ENCODE measurements at regions not wholly inside any gene's neighbourhood (a gene's known extent, or its start where the extent isn't known, plus 50 kb on each side); places are given as distances from the start of the nearest gene placed in this dataset.

DNA sequence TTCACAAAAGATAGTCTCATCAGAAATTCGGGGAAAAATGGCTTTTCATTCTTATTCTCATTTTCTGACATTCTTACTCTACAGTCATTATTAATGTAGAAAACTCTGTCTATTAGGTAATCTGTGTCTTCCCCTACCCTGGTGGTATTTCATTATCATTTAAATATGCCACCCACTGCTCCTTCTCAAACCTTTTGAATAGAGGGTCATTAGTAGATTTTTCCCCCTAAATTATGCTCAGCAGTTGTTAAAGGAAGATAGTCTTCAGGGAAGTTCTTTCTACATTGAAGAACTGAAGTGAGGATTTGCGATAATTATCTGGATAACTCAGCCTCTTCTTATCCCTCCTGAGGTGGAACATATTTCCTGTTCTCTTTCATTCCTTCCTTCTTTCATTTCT lies 989.5 kb upstream of the RBFOX1 start:
- DNase-seq (ENCODE audit: extremely low read depth, low read depth) = no peak

DNA sequence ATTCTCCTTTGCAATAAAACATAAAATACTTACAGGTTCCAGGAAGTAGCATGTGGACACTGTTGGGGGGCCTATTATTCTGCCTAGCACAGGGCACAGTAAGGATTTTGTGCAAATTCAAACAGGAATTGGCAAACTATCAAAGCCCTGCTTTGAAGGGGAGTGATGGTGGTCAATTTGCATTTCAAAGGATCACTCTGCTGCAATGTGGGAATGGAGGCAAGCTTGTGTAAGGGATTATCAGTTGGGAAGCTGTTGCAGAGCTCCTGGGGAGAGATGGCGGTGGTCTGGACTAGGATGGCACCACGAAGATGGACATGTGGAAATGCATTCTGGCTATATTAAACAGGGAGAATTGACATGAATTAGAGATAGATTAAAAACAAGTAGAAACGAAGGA lies 990.7 kb upstream of the RBFOX1 start:
- DNase-seq (ENCODE audit: extremely low read depth, low read depth) = no peak

DNA sequence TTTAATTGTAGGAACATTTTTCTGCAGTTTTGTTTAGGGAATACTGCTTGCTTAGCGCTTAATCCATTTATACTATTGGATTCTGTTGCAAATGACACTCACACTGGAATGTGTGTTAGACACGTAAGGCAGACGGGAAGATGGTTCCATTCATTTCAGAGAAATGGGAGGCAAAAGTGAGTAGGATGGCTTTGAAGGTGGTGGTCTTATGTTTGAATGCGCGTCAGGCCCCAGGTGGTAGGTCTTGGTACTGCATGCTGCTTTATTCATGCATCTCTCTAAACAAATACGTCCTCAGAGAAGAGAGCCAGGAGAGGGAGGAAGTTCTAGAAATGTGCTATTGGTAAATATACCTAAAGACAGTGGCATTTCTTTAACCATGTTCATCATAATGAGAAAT lies 997.6 kb upstream of the RBFOX1 start:
- no peak for DNase-seq (ENCODE audit: extremely low read depth, low read depth)

DNA sequence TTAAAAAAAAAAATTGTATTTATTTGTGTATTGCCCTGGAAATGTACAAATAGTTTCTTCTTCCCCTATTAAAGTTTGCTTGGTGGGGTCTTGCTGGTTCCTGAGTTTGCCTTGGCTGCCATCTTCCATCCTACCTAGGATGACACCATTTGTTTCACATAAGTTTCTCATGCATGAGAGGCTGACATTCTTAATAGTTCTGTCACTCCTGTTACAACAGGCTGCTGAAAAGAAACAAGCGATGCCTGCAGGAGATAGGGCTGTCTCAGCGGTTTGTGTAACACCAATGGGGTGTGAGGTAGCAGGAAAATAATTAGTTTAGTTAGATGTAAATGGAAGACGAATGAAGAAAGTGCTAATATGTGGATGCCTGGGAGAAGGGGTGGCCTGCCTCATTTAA lies 1000.9 kb upstream of the RBFOX1 start:
- no peak for DNase-seq (ENCODE audit: extremely low read depth, low read depth)

DNA sequence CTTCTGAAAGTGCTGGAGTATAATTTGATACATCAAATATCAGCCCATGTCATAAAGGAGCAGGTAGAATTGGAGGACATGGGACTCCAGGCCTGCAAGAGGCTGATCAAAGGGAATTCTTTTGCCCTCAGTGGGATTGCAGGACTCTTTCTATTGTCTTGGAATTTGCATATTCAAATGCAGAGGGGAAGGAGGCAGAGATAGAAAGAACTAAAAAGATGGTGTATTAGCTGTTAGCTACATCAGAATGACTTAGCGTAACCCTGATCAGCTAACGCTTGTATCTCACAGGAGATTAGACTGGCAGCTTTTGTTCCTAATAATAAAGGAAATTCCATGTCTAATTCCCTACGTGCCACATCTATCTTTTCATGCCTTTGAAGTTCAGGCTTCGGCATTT lies 1014.7 kb upstream of the RBFOX1 start:
- DNase-seq (ENCODE audit: extremely low read depth, low read depth) = no peak

DNA sequence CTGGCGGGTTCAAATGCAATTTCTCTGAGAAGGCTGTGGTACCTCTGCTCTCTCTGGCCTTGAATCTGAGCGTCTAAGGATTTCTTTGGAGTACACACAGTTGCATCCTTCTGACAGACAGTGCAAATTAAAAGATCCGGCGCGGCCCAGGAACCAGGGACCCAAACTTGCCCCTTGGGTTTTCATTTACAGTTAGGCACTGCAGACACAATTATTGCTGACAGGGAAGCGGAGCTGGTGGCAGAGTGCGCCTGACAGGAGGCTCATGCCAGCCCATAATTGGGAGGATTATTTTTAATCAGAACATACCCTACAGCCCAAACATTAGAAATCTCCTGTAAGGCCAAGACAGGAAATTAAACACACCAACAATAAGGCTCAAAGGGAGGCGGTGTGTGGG lies 1023.4 kb upstream of the RBFOX1 start:
- DNase-seq (ENCODE audit: extremely low read depth, low read depth) = no peak

DNA sequence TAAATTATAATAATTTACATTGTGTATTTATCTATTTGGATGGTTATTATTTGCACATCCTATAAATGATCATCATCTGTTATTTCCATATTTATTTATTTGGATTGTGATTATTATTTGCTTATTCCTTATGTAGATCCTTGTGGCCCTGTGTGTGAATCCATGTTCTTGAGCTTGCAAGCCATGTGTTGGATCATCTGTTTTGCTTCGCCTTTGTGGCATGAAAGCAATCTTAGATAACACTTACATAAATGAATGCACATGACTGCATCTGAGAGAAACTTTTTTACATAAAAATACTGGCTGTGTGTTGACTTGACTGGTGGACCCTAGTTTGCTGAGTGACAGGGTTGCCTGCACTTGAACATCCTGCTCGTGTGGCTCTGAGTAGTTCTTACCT lies 1024.5 kb upstream of the RBFOX1 start:
- DNase-seq (ENCODE audit: extremely low read depth, low read depth) = no peak

DNA sequence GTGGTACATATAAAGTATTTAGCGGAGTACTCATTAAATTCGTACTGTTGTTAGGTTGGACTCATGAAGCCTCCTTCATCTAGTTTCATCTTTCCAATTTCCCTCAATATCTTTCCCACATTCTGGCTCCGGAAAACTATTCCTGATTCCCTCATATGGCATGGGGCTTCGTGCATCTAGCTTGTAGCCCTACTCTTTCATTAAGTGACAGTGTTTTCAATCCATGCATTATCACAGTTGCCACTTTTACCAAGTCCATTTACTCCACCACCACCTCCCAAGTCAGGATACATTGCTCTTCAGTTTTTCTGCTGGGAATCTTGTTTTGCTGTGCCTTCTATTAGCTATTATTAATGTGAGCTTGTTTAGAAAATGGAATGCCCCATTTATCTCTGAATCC lies 1032.1 kb upstream of the RBFOX1 start:
- no peak for DNase-seq (ENCODE audit: extremely low read depth, low read depth)

DNA sequence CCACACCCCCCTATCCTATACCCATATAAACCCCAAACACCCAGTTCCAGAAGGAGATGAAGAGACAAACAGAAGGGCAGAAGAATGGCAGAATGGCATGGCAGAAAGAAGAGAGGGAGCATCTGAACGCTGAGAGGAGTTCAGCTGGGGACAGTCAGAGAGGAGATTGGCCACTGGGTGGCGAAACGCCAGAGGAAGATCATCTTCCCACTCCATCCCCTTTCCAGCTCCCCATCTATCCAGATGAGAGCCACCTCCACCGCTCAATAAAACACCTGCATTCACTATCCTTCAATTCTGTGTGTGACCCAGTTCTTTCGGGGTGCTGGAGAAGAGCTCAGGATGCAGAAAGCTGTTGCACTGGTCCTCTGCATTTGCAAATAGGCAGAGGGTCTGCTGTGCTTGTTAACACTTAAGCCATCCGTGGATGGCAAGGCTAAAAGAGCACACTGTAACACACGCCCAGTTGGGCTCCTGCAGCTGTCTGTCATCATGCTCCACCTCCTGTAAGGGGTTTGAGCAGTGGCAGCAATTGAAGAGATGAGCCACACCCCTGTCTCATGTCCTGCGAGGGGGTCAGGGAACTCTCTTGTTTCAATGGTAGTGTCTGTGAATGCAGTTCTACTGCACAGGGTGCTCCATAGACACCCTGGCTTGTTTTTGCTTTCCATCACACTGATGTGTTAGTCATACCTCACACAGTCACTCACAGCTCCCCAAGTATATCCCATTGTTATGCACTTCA lies 1034.8 kb upstream of the RBFOX1 start:
- DNase-seq (ENCODE audit: extremely low read depth, low read depth) = no peak

DNA sequence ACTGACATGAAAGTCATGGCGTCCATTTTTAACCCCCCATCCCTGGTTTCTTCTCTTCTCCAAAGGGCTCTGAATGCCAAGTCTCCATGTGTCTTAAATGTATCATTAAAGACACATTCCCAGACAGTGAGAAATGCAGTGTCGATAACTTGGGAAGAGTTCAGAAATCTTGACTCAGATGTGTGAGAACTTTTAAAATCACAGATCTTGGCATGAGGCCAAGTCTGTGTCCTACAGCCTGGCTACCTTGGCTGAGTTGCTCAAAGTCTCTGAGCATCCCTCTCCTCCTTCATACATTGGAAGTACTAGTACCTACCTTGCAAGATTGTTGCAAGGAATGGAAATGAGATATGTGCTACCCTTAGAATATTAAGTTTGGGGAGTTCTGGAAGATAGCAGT lies 1046.5 kb upstream of the RBFOX1 start:
- DNase-seq (ENCODE audit: extremely low read depth, low read depth) = no peak

DNA sequence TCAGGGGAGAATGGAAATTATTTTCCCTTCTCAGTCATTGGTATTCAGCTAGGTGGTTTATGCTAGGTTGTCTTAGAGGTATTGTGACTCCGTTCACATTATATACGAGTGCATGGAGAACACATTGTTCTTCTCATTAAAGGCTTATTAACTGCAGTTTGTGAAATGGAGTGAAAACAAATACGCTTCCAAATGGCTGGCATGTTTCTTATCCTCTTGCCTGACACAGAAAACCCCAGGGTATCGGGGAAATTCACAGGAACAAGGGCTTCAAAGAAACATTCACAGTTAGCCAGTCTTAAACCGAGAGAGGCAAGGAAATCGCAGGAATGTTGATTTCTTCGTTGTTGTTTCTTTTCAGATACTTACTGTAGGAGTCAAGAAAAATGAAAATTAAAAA lies 1047.9 kb upstream of the RBFOX1 start:
- DNase-seq (ENCODE audit: extremely low read depth, low read depth) = no peak

DNA sequence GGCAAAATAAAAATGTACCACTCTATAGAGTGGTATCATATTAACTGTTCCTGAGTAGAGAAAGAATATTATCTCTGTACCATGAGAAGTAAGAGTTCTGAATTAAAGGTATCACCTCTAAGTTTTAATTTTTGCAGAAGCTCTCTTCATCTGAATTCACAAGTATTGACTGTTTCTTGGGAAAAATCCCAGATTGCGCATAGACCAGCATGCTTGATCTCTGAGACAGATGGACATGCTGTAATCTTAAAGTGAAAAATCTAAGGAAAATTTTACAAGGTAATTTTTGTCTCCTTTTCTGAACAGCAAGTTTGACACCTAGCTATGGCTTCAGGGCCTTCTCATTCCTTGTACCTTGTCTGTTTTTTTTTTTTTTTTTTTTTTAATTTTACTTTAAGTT lies 1050.7 kb upstream of the RBFOX1 start:
- DNase-seq (ENCODE audit: extremely low read depth, low read depth) = no peak

DNA sequence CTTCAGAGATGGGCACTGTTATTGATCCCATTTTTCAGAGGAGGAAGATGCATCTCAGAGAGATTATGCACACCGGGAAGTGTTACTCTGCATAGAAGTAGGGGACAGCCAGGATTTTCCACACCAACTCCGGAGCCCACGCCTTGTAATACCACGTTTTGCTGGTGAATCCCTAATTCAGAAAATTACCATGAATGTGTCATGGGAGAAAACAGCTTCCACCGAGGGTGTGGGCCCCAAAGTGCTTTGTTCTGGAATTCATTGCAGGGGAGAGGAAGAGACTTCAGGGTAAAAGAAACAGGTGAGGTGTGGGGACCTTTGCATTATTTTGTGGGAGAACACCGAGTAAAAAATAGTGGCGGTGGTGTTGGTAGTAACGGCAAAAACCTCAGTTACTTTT lies 1051.4 kb upstream of the RBFOX1 start:
- no peak for DNase-seq (ENCODE audit: extremely low read depth, low read depth)

DNA sequence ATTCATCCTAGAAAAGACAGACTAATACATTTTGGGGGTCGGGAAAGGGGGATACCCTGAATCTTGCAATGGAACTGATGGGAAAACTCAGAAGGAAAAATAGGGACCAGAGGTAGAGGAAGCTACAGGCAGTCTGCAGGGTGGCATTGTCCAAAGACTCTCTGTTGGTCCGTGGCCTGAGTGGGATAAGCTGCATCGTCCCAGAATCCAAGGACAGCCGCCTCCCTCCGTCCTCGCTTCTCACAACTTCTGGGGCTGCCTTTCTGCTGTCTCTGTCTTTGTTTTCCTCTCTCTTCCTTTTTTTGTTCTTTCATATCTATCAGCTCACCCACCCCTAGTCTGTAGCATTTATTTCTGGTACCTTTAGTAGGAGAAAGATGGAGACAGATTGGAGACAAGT lies 1052.6 kb upstream of the RBFOX1 start:
- DNase-seq (ENCODE audit: extremely low read depth, low read depth) = no peak

DNA sequence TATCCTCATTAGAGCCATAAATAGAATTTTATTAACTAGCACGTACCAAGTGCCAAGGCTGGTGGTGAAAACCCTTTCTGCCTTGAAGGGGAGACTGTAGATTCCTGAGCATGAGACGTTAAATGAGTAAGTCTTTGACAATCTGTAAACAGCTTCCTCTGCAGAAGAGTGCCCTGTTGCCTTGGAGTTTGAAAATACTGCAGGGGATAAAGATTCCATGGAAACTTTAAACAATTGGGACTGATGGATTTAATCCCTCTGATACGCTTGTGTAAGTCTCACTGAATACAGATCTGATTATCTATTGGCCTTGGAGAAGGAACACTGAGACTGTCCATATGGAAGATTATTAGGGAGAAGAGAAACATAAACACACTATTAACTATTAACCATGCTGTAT lies 1053.4 kb upstream of the RBFOX1 start:
- no peak for DNase-seq (ENCODE audit: extremely low read depth, low read depth)

DNA sequence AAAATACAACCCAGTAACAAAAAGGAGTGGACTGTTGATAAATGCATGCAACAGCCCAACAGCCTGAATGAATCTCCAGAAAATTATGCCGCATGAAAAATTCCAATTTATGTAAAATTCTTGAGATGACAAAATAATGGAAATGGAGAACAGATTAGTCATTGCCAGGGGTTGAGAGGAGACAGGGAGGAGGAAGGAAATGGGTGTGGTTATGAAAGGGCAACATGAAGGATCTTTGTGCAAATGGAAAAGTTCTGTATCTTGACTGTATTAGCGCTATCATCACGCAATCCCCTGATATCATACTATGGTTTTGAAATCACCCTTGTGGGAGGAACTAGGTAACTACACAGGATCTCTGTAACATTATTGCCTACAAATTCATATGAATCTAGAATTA lies 1058.3 kb upstream of the RBFOX1 start:
- DNase-seq (ENCODE audit: extremely low read depth, low read depth) = no peak

DNA sequence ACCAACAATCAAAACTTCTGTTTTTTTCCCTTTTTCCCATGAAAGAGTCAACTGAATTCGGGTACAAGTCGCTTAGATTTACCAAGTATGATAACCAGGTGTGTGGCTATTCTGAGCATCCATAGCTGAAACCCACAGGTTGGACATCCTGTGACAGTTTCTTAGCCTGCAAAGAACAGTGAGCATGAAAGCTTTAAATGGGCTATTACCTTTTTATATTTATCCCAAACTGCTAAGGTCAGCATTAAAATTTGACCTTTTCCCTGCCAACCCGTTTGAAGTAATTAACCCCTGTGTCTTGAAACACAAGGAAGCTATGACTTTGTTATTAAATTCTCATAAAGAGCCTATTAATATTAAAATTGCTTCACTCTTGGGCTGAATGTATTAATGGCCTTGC lies 1065.0 kb upstream of the RBFOX1 start:
- no peak for DNase-seq (ENCODE audit: extremely low read depth, low read depth)

DNA sequence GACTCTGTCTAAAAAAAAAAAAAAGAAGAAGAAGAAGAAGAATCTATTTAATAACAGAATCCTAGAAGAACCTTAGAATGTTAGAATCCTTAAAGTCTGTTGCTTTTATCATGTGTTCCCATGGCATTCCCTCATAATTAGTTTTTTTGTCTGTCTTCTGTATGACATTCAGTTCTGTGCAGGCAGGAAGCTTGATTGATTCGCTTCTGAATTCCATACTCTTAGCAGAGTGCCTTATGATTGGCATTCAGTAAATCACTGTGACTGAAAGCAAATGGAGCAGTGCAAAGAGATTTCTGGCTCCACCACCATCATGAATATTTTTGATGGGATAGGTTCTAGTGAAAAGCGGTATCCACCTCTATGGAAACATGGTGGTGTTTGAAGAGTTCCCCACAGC lies 1065.9 kb upstream of the RBFOX1 start:
- no peak for DNase-seq (ENCODE audit: extremely low read depth, low read depth)

DNA sequence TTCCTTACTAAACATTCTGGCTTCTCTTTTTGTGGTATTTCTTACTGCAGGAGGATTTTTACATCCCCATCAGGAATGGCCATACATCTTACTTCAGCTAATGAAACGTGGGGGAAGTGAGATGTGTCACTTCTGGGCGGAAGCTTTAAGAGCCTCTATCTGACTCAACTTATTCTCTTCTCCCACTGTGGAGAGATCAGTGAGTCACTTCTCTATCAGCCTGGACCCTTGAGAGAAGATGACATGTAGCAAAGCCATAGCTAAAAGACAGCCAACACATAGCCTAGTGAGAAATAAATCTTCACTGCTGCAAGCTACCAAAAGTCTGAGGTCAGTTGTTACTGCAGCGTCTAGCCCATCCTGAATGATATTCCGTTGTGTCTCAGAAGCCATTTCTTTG lies 1066.7 kb upstream of the RBFOX1 start:
- no peak for DNase-seq (ENCODE audit: extremely low read depth, low read depth)

DNA sequence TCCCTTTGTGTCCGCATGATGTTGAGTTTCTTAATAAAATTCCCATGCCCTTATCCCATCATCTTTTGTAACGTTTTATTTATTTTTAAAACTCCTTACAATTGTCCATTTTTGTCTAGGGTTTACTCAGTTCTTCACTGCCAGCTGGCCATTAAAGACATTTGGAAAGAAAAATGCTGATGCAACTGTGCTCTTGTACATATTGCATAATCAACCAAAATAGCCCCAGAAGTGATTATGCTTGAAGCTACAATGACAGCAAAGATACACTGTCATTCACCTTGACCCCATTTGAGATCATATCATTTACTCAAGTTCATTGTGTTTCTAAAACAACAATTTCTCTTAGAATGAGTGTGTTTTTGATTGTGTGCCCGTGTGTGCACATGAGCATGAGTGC lies 1074.6 kb upstream of the RBFOX1 start:
- no peak for DNase-seq (ENCODE audit: extremely low read depth, low read depth)

DNA sequence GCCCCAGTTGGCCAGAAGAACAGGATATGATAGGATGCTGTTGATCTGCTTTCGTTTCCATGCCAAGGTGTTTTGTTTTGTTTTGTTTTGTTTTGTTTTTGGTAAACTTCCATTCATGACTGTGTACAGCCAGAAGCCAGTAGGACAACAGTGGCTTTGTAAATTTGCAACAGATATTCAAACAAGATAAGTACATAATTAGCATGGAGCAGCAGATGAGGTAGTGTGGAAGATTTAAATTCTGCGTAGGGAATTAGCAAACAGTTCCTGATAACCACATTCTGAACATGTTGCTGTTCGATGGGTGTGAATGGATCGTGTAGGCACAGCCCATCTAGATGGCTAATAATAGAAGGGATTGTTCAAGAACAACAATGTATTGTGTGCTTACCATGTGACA lies 1080.1 kb upstream of the RBFOX1 start:
- no peak for DNase-seq (ENCODE audit: extremely low read depth, low read depth)

DNA sequence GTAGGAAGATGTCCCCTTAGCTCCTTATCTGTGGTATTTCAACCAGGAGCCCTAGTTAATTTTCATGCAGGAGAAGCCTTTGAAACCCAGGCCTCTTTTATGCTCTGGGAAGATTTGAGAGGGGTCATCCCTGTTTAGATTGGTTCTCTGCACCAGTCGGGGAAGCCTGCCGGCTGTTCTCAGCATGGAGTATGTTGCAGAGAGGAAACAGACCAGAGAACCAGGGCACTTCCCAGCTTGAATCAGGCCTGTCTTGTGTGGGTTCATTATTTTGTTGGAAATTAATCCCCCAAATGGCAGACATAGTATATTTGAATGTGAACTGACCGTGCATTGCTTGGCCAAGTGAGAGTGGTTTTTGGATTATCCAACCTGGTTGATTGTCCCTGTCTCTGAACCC lies 1082.1 kb upstream of the RBFOX1 start:
- DNase-seq (ENCODE audit: extremely low read depth, low read depth) = no peak

DNA sequence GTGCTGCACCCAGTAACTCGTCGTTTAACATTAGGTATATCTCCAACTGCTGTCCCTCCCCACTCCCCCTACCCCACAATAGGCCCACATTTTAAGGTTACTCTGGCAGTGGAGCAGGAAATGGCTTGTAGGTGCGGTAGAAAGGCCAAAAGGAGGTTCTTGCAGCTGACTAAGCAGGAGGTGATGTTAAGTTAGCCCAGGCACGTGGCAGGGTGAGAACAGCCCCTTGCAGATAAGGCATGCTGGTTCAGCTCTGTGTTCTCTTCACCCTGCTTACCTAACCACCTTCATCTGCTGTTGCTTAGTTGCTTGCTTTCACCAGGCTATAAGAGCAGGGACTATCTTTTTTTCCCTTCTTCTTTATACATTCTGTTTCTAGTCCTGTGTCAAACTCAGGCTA lies 1082.8 kb upstream of the RBFOX1 start:
- DNase-seq (ENCODE audit: extremely low read depth, low read depth) = no peak
